GM19328 (cell line): ENCODE measurements at regions not wholly inside any gene's neighbourhood (a gene's known extent, or its start where the extent isn't known, plus 50 kb on each side); places are given as distances from the start of the nearest gene placed in this dataset.

Source experiments
- ATAC-seq: cut with Tn5 transposase; IDR thresholded peaks from one replicate; pipeline ENCODE4 v1.9.1; 2021; ENCODE audit warnings: mild to moderate bottlenecking, moderate library complexity; ENCODE audit not compliant: unreplicated experiment

- no peak for ATAC-seq
Measured at GRCh38 chr6:102571236-102571908, 1177.9 kb downstream of the GRIK2 start.

- ATAC-seq: no peak
Measured at GRCh38 chr6:102562713-102563112, 1169.2 kb downstream of the GRIK2 start.

GRCh38 chr6:102553214-102553613, 1159.7 kb downstream of the GRIK2 start:
- ATAC-seq: no peak

GRCh38 chr6:102549221-102549874, 1155.8 kb downstream of the GRIK2 start:
- no peak for ATAC-seq

GRCh38 chr6:102525336-102525735, 1131.8 kb downstream of the GRIK2 start:
- ATAC-seq: no peak

GRCh38 chr6:102520966-102521365, 1127.5 kb downstream of the GRIK2 start:
- no peak for ATAC-seq

- ATAC-seq: no peak
Measured at GRCh38 chr6:102517506-102517905, 1124.0 kb downstream of the GRIK2 start.

GRCh38 chr6:102501615-102502014, 1108.1 kb downstream of the GRIK2 start:
- no peak for ATAC-seq

- no peak for ATAC-seq
Measured at GRCh38 chr6:102494808-102495207, 1101.3 kb downstream of the GRIK2 start.

- no peak for ATAC-seq
Measured at GRCh38 chr6:102493485-102493884, 1100.0 kb downstream of the GRIK2 start.

- ATAC-seq: no peak
Measured at GRCh38 chr6:102488729-102489128, 1095.2 kb downstream of the GRIK2 start.

GRCh38 chr6:102485480-102485879, 1092.0 kb downstream of the GRIK2 start:
- ATAC-seq: no peak

- ATAC-seq: no peak
Measured at GRCh38 chr6:102474041-102474807, 1080.7 kb downstream of the GRIK2 start.

- ATAC-seq: no peak
Measured at GRCh38 chr6:102458990-102459389, 1065.5 kb downstream of the GRIK2 start.

- ATAC-seq: no peak
Measured at GRCh38 chr6:102438171-102438570, 1044.7 kb downstream of the GRIK2 start.

- no peak for ATAC-seq
Measured at GRCh38 chr6:102417368-102417998, 1024.0 kb downstream of the GRIK2 start.

- ATAC-seq: no peak
Measured at GRCh38 chr6:102415891-102416290, 1022.4 kb downstream of the GRIK2 start.

- no peak for ATAC-seq
Measured at GRCh38 chr6:102411796-102412195, 1018.3 kb downstream of the GRIK2 start.

GRCh38 chr6:102407886-102408741, 1014.6 kb downstream of the GRIK2 start:
- no peak for ATAC-seq

- ATAC-seq: no peak
Measured at GRCh38 chr6:102405860-102406259, 1012.4 kb downstream of the GRIK2 start.
